Lung (tissue), 11 donors: ENCODE measurements at regions not wholly inside any gene's neighbourhood (a gene's known extent, or its start where the extent isn't known, plus 50 kb on each side); places are given as distances from the start of the nearest gene placed in this dataset.

Experiments
- ATAC-seq: fragments of 200-7000 bp; cut with Tn5 transposase; one replicate; pipeline ENCODE4 v1.9.1; 2020; ENCODE audit warnings: moderate number of reproducible peaks; ENCODE audit not compliant: insufficient read depth, low FRiP score
- DNase-seq, 3 donors: peaks; one replicate each; pipeline ENCODE4 v3.0.0-alpha.2; 2013 to 2017
- H3K27ac ChIP-seq, 2 donors: one replicate each; pipeline ENCODE4 v1.5.1; 2013; ENCODE audit warnings: mild to moderate bottlenecking in 2 of 2, moderate library complexity in 2 of 2, control low read depth in 1 of 2, inconsistent platforms in 1 of 2, low read depth in 1 of 2, low read length in 1 of 2
- H3K27me3 ChIP-seq, 3 donors: one replicate each; pipeline ENCODE4 v1.5.1; 2013; ENCODE audit warnings: low read length in 2 of 3; ENCODE audit not compliant: control insufficient read depth in 3 of 3, insufficient read depth in 3 of 3
- H3K36me3 ChIP-seq, 4 donors: one replicate each; pipeline ENCODE4 v1.5.1; 2013; ENCODE audit warnings: low read length in 4 of 4, mild to moderate bottlenecking in 1 of 4, moderate library complexity in 1 of 4; ENCODE audit not compliant: control insufficient read depth in 4 of 4, insufficient read depth in 4 of 4
- H3K4me1 ChIP-seq, 5 donors: one replicate each; pipeline ENCODE4 v1.5.1; 2013; ENCODE audit warnings: low read length in 5 of 5, mild to moderate bottlenecking in 2 of 5, moderate library complexity in 1 of 5; ENCODE audit not compliant: control insufficient read depth in 5 of 5, insufficient read depth in 5 of 5
- H3K4me3 ChIP-seq: one replicate; pipeline ENCODE4 v1.5.1; 2013; ENCODE audit warnings: mild to moderate bottlenecking, control low read depth, moderate library complexity
- H3K9ac ChIP-seq, 2 donors: one replicate each; pipeline ENCODE4 v1.5.1; 2013; ENCODE audit warnings: low read length in 2 of 2, control low read depth in 1 of 2; ENCODE audit not compliant: insufficient read depth in 1 of 2
- H3K9me3 ChIP-seq, 4 donors: one replicate each; pipeline ENCODE4 v1.5.1; 2013; ENCODE audit warnings: low read length in 3 of 4, mild to moderate bottlenecking in 1 of 4, moderate library complexity in 1 of 4; ENCODE audit not compliant: control insufficient read depth in 4 of 4, insufficient read depth in 3 of 4
- WGBS, 2 donors: extraction: QIAGEN DNeasy Blood & Tissue Kit; methylation state at CpG; one replicate each; pipeline ENCODE4 v1.1.7; 2013; 5-methylcytosine and 5-hydroxymethylcytosine counted together
- TF ChIP-seq, protein P1 (sequence below): IDR thresholded peaks from 2 replicates; pipeline ENCODE4 v1.5.1; 2012; ENCODE audit warnings: mild to moderate bottlenecking; ENCODE audit errors: control extremely low read depth, extremely low read depth
- donor health status: control.
- donor health status: control.
- donor health status: Bipolar disorder and iron deficiency.
- donor health status: healthy.
- donor health status: DM: yes; HTN: yes; CAD: no.

DNA sequence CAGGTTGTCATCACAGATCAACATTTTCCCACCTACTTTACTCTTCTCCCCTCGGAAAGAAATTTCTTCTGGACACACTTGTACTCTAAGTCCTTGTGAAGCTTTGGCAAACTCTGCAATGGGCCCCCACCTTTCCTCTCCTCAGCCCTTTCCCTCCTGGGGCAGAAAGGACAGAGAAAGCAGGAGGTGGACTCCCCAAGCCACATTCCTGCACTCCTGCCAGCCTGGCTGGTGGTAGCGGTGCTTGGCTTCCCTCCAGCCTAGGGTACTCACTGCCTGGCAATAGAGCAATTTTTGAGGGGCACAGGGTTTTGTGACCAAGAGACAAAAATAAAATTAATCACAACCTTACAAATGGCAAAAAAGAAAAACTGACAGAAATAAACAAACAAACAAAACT, 451.4 kb downstream of the ZSWIM6 start:
- TF ChIP-seq, protein P1, sequence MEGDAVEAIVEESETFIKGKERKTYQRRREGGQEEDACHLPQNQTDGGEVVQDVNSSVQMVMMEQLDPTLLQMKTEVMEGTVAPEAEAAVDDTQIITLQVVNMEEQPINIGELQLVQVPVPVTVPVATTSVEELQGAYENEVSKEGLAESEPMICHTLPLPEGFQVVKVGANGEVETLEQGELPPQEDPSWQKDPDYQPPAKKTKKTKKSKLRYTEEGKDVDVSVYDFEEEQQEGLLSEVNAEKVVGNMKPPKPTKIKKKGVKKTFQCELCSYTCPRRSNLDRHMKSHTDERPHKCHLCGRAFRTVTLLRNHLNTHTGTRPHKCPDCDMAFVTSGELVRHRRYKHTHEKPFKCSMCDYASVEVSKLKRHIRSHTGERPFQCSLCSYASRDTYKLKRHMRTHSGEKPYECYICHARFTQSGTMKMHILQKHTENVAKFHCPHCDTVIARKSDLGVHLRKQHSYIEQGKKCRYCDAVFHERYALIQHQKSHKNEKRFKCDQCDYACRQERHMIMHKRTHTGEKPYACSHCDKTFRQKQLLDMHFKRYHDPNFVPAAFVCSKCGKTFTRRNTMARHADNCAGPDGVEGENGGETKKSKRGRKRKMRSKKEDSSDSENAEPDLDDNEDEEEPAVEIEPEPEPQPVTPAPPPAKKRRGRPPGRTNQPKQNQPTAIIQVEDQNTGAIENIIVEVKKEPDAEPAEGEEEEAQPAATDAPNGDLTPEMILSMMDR, result no peak
- 65 to 83% methylated on average over 2 of the region's 2 CpGs for WGBS, 2 donors
- H3K4me1 ChIP-seq, result peaks cover 0 to 6% (median 0%) of the 10 kb centered on the region in 5 donors
- no peak overlapping the region for H3K9ac ChIP-seq
- H3K27ac ChIP-seq, result no peak overlapping the region
- no peaks in the 10 kb centered on the region for H3K36me3 ChIP-seq
- H3K9me3 ChIP-seq, result peaks cover 0 to 3% (median under 1%) of the 10 kb centered on the region in 4 donors
- peak in 1 of 3 donors; percentile 40 for DNase-seq
- no peaks in the 10 kb centered on the region for H3K27me3 ChIP-seq
- H3K4me3 ChIP-seq, result no peak overlapping the region
- no peak for ATAC-seq

- H3K9ac ChIP-seq, result no peak overlapping the region
- H3K27ac ChIP-seq, result no peak overlapping the region
- peaks cover 0 to 3% (median under 1%) of the 10 kb centered on the region in 4 donors for H3K9me3 ChIP-seq
- peak; percentile 51 to 82 (median 79) for DNase-seq
- peaks cover 0 to 4% (median 0%) of the 10 kb centered on the region in 5 donors for H3K4me1 ChIP-seq
- TF ChIP-seq, protein P1, result no peak
- no peaks in the 10 kb centered on the region for H3K27me3 ChIP-seq
- H3K4me3 ChIP-seq, result no peak overlapping the region
- WGBS, 2 donors, result 74 to 84% methylated on average over 6 of the region's 6 CpGs
- H3K36me3 ChIP-seq, result no peaks in the 10 kb centered on the region
- ATAC-seq, result no peak
Observed at GRCh38 chr5:61784341-61784740, 452.3 kb downstream of the ZSWIM6 start.

GRCh38 chr5:61788548-61788947, 456.5 kb downstream of the ZSWIM6 start:
- TF ChIP-seq, protein P1, result no peak
- no peak overlapping the region for H3K9ac ChIP-seq
- no peaks in the 10 kb centered on the region for H3K27me3 ChIP-seq
- H3K27ac ChIP-seq, result no peak overlapping the region
- no peaks in the 10 kb centered on the region for H3K36me3 ChIP-seq
- H3K4me3 ChIP-seq, result no peak overlapping the region
- ATAC-seq (no peak), DNase-seq (no peak)
- WGBS, 2 donors, result 75 to 77% methylated on average over 2 of the region's 2 CpGs
- peaks cover 0 to 4% (median 0%) of the 10 kb centered on the region in 5 donors for H3K4me1 ChIP-seq
- H3K9me3 ChIP-seq, result peaks cover 0 to 3% (median under 1%) of the 10 kb centered on the region in 4 donors

DNA sequence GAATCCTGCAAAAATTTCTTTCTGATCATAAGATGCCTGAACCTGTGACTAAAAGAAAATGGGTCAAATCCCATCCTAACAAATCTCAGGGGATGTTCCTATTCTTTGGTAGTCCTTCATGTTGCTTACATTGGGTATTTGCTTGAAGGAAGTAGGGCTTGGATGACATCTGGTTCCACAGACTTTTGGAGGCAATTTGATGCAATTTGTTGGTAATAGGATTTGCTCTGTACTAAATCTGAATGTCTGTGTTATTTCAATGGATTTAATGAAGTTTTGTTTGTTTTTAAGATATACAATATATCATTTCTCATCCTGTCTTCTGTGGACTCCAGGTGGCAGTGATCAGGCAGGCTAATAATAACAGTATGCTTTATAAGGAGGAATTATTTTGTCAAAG, 457.9 kb downstream of the ZSWIM6 start:
- no peaks in the 10 kb centered on the region for H3K27me3 ChIP-seq
- DNase-seq (no peak), ATAC-seq (no peak)
- H3K27ac ChIP-seq, result no peak overlapping the region
- no peak overlapping the region for H3K4me3 ChIP-seq
- TF ChIP-seq, protein P1, result no peak
- H3K4me1 ChIP-seq, result no peaks in the 10 kb centered on the region
- H3K9me3 ChIP-seq, result peaks cover 0 to 1% (median under 1%) of the 10 kb centered on the region in 4 donors
- no peak overlapping the region for H3K9ac ChIP-seq
- no peaks in the 10 kb centered on the region for H3K36me3 ChIP-seq
